ENCODE measurements at regions not wholly inside any gene's neighbourhood (a gene's known extent, or its start where the extent isn't known, plus 50 kb on each side); places are given as distances from the start of the nearest gene placed in this dataset.

DNA sequence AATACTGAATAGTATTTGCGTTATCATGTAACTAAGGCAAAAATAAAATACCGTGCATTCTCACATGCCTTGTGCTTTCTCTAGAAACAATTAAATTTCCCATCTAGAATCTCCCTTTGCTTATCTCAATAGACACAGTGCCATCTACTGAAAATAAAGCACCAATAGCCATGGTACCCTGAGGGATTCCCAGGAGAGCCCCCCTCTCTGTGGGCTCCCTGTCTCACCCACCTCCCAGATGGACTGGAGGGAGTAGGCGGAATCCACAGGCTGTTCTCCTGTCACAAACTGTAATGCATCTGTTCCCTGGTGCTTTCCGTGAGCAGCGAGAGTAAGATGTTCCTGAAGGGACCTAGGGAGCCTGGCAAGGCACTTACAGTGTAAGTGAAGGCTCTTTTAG, 112.4 kb upstream of the UPP2 start:
- Histone ChIP-seq H2BK5ac (ENCODE audit: insufficient read length, low read length) (no peak overlapping the region), H4K8ac (replicated peaks; ENCODE audit: insufficient read length, low read depth, low read length) (no peak overlapping the region), H2AK5ac (ENCODE audit: insufficient read length, low read length) (no peak overlapping the region), H4K91ac (ENCODE audit: insufficient read length, low read depth, low read length) (no peak overlapping the region), H2BK20ac (ENCODE audit: low read depth, low read length, poor library complexity, severe bottlenecking) (no peak overlapping the region), H3K27ac (ENCODE audit: insufficient read length, low read depth, low read length) (no peak overlapping the region), H4K5ac (ENCODE audit: insufficient read length, low read depth, low read length) (no peak overlapping the region), H3K9me3 (ENCODE audit: control insufficient read depth, low read depth, low read length) (no peaks in the 10 kb centered on the region), H3K27me3 (ENCODE audit: insufficient read depth, low read length) (no peaks in the 10 kb centered on the region), H3K23ac (ENCODE audit: insufficient read length, low read depth, low read length) (no peak overlapping the region), H2AFZ (ENCODE audit: low read length) (no peak overlapping the region), H2BK120ac (ENCODE audit: low read depth, low read length, poor library complexity, severe bottlenecking) (no peak overlapping the region), H3K4me2 (ENCODE audit: insufficient read depth, insufficient read length, low read length) (no peak overlapping the region), H3K79me1 (ENCODE audit: insufficient read depth, low read depth, low read length, poor library complexity, severe bottlenecking) (no peaks in the 10 kb centered on the region), H3K4me1 (ENCODE audit: insufficient read depth, low read length) (no peaks in the 10 kb centered on the region), H3K4ac (ENCODE audit: low read depth, low read length) (no peak overlapping the region), H2BK15ac (ENCODE audit: low read depth, low read length) (no peak overlapping the region), H3K23me2 (ENCODE audit: insufficient read length, low read depth, low read length, poor library complexity, severe bottlenecking) (no peaks in the 10 kb centered on the region), H3K18ac (ENCODE audit: insufficient read length, low read depth, low read length) (no peak overlapping the region), H2BK12ac (ENCODE audit: insufficient read length, low read depth, low read length) (no peak overlapping the region), H3K9ac (ENCODE audit: extremely low read depth, insufficient read length, low read length) (no peak overlapping the region), H3K79me2 (ENCODE audit: insufficient read depth, low read length) (no peaks in the 10 kb centered on the region), H3K56ac (ENCODE audit: insufficient read length, low read depth, low read length) (no peak overlapping the region), H3K14ac (ENCODE audit: insufficient read depth, low read length) (no peak overlapping the region), H4K20me1 (ENCODE audit: control insufficient read depth, insufficient read depth, insufficient read length) (no peaks in the 10 kb centered on the region), H3T11ph (ENCODE audit: low read length) (no peak overlapping the region)
- TF ChIP-seq CTCF (conservative IDR thresholded peaks at IDR 0.05) = no peak
- WGBS (ENCODE audit: extremely low coverage, insufficient read length, low lambda C conversion rate) = no CpG with 5 or more reads among the region's 5 CpGs
- peaks cover 4 to 6% of the 10 kb centered on the region in 2 experiments; a peak in 3 of 4 replicates for H3K4me1 Mint-ChIP-seq
- H3K9me3 Mint-ChIP-seq = no peaks in the 10 kb centered on the region
- DNase-seq = no peak
- H3K4me3 Mint-ChIP-seq = no peak overlapping the region
- no peak overlapping the region for H3K27ac Mint-ChIP-seq
- H3K27me3 Mint-ChIP-seq (ENCODE audit: low read depth) = no peaks in the 10 kb centered on the region; the same call in none of the 2 replicates
- H3K36me3 Mint-ChIP-seq (ENCODE audit: insufficient read depth in 1 of 3, low read depth in 3 of 3) = no peaks in the 10 kb centered on the region

All from H9 (cell line).